ENCODE measurements at regions not wholly inside any gene's neighbourhood (a gene's known extent, or its start where the extent isn't known, plus 50 kb on each side); places are given as distances from the start of the nearest gene placed in this dataset.

DNA sequence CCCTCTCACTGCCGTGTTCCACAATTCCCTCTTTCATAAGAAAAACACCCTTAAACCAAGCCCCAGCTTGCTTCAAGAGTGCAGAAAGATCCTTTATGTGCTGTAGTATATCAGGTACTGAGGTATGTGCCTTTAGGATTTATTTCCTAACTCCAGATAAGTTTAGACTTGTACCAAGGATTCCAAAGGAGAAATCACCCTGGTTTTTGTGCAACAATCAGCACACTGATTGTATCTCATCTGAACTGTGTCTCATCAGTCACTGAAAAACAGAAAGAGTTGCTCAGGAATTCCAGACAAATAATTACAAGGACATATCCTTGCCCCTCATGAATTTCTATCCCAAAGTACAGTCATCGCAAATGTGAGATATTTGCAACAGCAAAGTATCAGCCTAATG, 77.2 kb upstream of the PTPRZ1 start:
- Histone ChIP-seq H3K18ac (ENCODE audit: low read depth, low read length) (no peak overlapping the region), H3K27me3 (ENCODE audit: control insufficient read depth, insufficient read depth, low read length) (no peaks in the 10 kb centered on the region), H2BK15ac (ENCODE audit: low read depth, low read length) (no peak overlapping the region), H3K27ac (ENCODE audit: insufficient read depth, low read length) (no peak overlapping the region), H4K8ac (ENCODE audit: low read depth in 2 of 2, low read length in 2 of 2) (no peak overlapping the region), H2BK20ac (ENCODE audit: low read depth, low read length) (no peak overlapping the region), H3K23ac (ENCODE audit: low read depth, low read length) (no peak overlapping the region), H3K9ac (ENCODE audit: low read depth, low read length) (no peak overlapping the region), H4K91ac (ENCODE audit: insufficient read depth, low read depth, low read length) (no peak overlapping the region), H2BK5ac (ENCODE audit: low read depth, low read length, poor library complexity, severe bottlenecking) (no peak overlapping the region), H4K20me1 (ENCODE audit: insufficient read depth, low read length) (no peaks in the 10 kb centered on the region), H3K56ac (ENCODE audit: extremely low read depth, insufficient read depth, low read length) (no peak overlapping the region), H3K4ac (ENCODE audit: low read depth, low read length) (no peak overlapping the region), H3K9me3 (ENCODE audit: control insufficient read depth, insufficient read depth, low read length) (no peaks in the 10 kb centered on the region), H3K36me3 (ENCODE audit: control insufficient read depth, insufficient read depth, low read length) (no peaks in the 10 kb centered on the region), H3K9me1 (ENCODE audit: insufficient read depth, low read length) (no peaks in the 10 kb centered on the region), H4K5ac (ENCODE audit: low read depth, low read length) (no peak overlapping the region), H3K4me3 (ENCODE audit: insufficient read depth, low read depth, low read length) (no peak overlapping the region), H3K14ac (replicated peaks; ENCODE audit: low read depth, low read length) (no peak overlapping the region), H3K4me1 (ENCODE audit: control insufficient read depth, insufficient read depth, low read length) (no peaks in the 10 kb centered on the region), H2BK120ac (ENCODE audit: low read depth, low read length) (no peak overlapping the region), H3K79me1 (ENCODE audit: low read depth in 1 of 2, low read length in 2 of 2) (no peaks in the 10 kb centered on the region), H2AFZ (replicated peaks; ENCODE audit: low read length, poor library complexity) (no peak overlapping the region), H3K4me2 (ENCODE audit: low read depth, low read length) (no peak overlapping the region), H2AK9ac (replicated peaks; ENCODE audit: low read depth, low read length, poor library complexity) (no peak overlapping the region), H2AK5ac (ENCODE audit: low read depth, low read length) (no peak overlapping the region)
- intact Hi-C loops (cut with micrococcal nuclease) (no loop called here), in situ Hi-C loops (cut with MboI; ENCODE audit: low sequenced_read_pairs) (no loop called here), dilution Hi-C loops (cut with HindIII; ENCODE audit: low sequenced_read_pairs, unreplicated experiment) (no loop called here)
- ATAC-seq (ENCODE audit: low read depth) (no peak), DNase-seq (no peak)
- ChIA-PET CTCF (no interaction called here), POLR2A (ENCODE audit: unreplicated experiment) (no interaction called here)
- no CpG with 5 or more reads among the region's 2 CpGs for WGBS, 2 experiments (ENCODE audit: extremely low coverage in 2 of 2, insufficient read length in 1 of 2)
- BruUV-seq (replicated peaks) = no TSS peak
- TF ChIP-seq CTCF (conservative IDR thresholded peaks at IDR 0.05; ENCODE audit: low read depth, low read length) = no peak
- TF ChIP-seq POLR2A (IDR thresholded peaks at IDR 0.05; ENCODE audit: low read depth, low read length) = no peak
- TF ChIP-seq NFE2L2 (IDR thresholded peaks at IDR 0.05; ENCODE audit: low read depth, low read length) = no peak
- TF ChIP-seq, protein P1, sequence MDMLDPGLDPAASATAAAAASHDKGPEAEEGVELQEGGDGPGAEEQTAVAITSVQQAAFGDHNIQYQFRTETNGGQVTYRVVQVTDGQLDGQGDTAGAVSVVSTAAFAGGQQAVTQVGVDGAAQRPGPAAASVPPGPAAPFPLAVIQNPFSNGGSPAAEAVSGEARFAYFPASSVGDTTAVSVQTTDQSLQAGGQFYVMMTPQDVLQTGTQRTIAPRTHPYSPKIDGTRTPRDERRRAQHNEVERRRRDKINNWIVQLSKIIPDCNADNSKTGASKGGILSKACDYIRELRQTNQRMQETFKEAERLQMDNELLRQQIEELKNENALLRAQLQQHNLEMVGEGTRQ (IDR thresholded peaks at IDR 0.05; ENCODE audit: low read depth, low read length) = no peak
- no peak for TF ChIP-seq RFX5 (IDR thresholded peaks at IDR 0.05; ENCODE audit: low read depth, low read length)
- no peak for TF ChIP-seq CEBPB (IDR thresholded peaks at IDR 0.05; ENCODE audit: low read depth, low read length)
- TF ChIP-seq SMC3 (IDR thresholded peaks at IDR 0.05; ENCODE audit: low read depth, low read length) = no peak
- TF ChIP-seq MAFK (IDR thresholded peaks at IDR 0.05; ENCODE audit: low read depth, low read length) = no peak
- TF ChIP-seq RCOR1 (IDR thresholded peaks at IDR 0.05; ENCODE audit: insufficient replicate concordance, low read length) = no peak
- TF ChIP-seq, protein P2, sequence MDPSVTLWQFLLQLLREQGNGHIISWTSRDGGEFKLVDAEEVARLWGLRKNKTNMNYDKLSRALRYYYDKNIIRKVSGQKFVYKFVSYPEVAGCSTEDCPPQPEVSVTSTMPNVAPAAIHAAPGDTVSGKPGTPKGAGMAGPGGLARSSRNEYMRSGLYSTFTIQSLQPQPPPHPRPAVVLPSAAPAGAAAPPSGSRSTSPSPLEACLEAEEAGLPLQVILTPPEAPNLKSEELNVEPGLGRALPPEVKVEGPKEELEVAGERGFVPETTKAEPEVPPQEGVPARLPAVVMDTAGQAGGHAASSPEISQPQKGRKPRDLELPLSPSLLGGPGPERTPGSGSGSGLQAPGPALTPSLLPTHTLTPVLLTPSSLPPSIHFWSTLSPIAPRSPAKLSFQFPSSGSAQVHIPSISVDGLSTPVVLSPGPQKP (IDR thresholded peaks at IDR 0.05; ENCODE audit: borderline replicate concordance, low read depth, low read length) = no peak
- TF ChIP-seq FOS (IDR thresholded peaks at IDR 0.05; ENCODE audit: low read depth, low read length) = no peak

All from IMR-90 (cell line).